HCT116 (cell line): ENCODE measurements at regions not wholly inside any gene's neighbourhood (a gene's known extent, or its start where the extent isn't known, plus 50 kb on each side); places are given as distances from the start of the nearest gene placed in this dataset.

Experiments used
- ATAC-seq: fragments of 200-7000 bp; cut with Tn5 transposase; 2 replicates; pipeline ENCODE4 v1.9.1; 2020; ENCODE audit warnings: mild to moderate bottlenecking, moderate library complexity
- BruUV-seq: library from RNA; stranded (reverse); fragments of 400-500 nt; replicated peaks from 2 replicates; lab custom pipeline; 2021; lab: Mats Ljungman, UMichigan
- CTCF ChIA-PET: fragments of 300-600 bp; sonication (Branson Sonifier 250); formaldehyde crosslinking; loops from one replicate; lab custom pipeline; 2021; ENCODE audit warnings: antibody characterized with exemption; lab: Charles Lee
- POLR2A ChIA-PET: fragments of 300-600, 350-600 bp; sonication (Branson Sonifier 250); formaldehyde crosslinking; loops from one replicate; lab custom pipeline; 2021; ENCODE audit warnings: antibody characterized with exemption; lab: Charles Lee
- RAD21 ChIA-PET, 2 experiments: fragments of 300-600 bp; sonication (Branson Sonifier 250); formaldehyde crosslinking; loops; one replicate each; lab custom pipeline; 2023; ENCODE audit warnings: low total read pairs in 2 of 2; ENCODE audit not compliant: uncharacterized antibody in 2 of 2, unreplicated experiment in 2 of 2, low non-redundant PET in 1 of 2; lab: Charles Lee
- DNase-seq: peaks from one replicate; pipeline ENCODE4 v3.0.0-alpha.2; 2010; ENCODE audit warnings: low read depth, low spot score
- H2AFZ ChIP-seq: fragments of 200-600 bp; shearing (Covaris generic), sonication (generic); 2 replicates; pipeline ENCODE4 v1.6.1; 2017; ENCODE audit warnings: low read depth, mixed run types, mixed read lengths, antibody characterized with exemption, low read length; ENCODE audit not compliant: poor library complexity, severe bottlenecking
- H3K27ac ChIP-seq: 2 replicates; pipeline ENCODE4 v1.5.1; 2012; ENCODE audit warnings: low read depth, low read length
- H3K27me3 ChIP-seq: fragments of 200-600 bp; sonication (generic); 2 replicates; pipeline ENCODE4 v1.6.1; 2016; ENCODE audit warnings: mixed run types, low read length, mixed read lengths; ENCODE audit not compliant: insufficient read depth
- H3K36me3 ChIP-seq, 2 experiments: fragments of 200-500 bp in 1 of 2; fragments of 200-600 bp in 1 of 2; sonication (Bioruptor generic) in 1 of 2; sonication (generic) in 1 of 2; 2 replicates each; pipeline versions ENCODE4 v1.5.1 to v1.6.1; 2014 to 2016; ENCODE audit warnings: low read length in 2 of 2, inconsistent platforms in 1 of 2, mixed read lengths in 1 of 2, mixed run types in 1 of 2; ENCODE audit not compliant: insufficient read depth in 2 of 2, control insufficient read depth in 1 of 2
- H3K4me1 ChIP-seq, 2 experiments: fragments of 200-600 bp in 1 of 2; sonication (generic) in 1 of 2; 2 replicates each; pipeline versions ENCODE4 v1.5.1 to v1.6.1; 2012 to 2017; ENCODE audit warnings: low read length in 2 of 2, inconsistent platforms in 1 of 2, mild to moderate bottlenecking in 1 of 2, mixed read lengths in 1 of 2, mixed run types in 1 of 2, moderate library complexity in 1 of 2; ENCODE audit not compliant: insufficient read depth in 2 of 2, control insufficient read depth in 1 of 2
- H3K4me2 ChIP-seq: fragments of 200-600 bp; sonication (generic); 2 replicates; pipeline ENCODE4 v1.6.1; 2017; ENCODE audit warnings: mixed run types, low read length, mixed read lengths
- H3K4me3 ChIP-seq, 2 experiments: fragments of 200-600 bp in 1 of 2; sonication (generic) in 1 of 2; replicated peaks in 1 of 2; 2 replicates each; pipeline ENCODE4 v1.5.1; 2011 to 2016; ENCODE audit warnings: low read length in 2 of 2, control low read depth in 1 of 2, low read depth in 1 of 2, mild to moderate bottlenecking in 1 of 2, mixed read lengths in 1 of 2, mixed run types in 1 of 2
- H3K79me2 ChIP-seq: fragments of 200-600 bp; sonication (generic); 2 replicates; pipeline ENCODE4 v1.6.1; 2017; ENCODE audit warnings: mild to moderate bottlenecking, mixed run types, low read length, moderate library complexity, mixed read lengths; ENCODE audit not compliant: insufficient read depth
- H3K9ac ChIP-seq: fragments of 200-600 bp; sonication (generic); 2 replicates; pipeline ENCODE4 v1.6.1; 2016; ENCODE audit warnings: low read length, mixed read lengths
- H3K9me2 ChIP-seq: fragments of 200-600 bp; sonication (generic), shearing (Covaris generic); 2 replicates; pipeline ENCODE4 v1.6.1; 2017; ENCODE audit warnings: mixed run types, mild to moderate bottlenecking, moderate library complexity; ENCODE audit not compliant: insufficient read depth
- H3K9me3 ChIP-seq, 2 experiments: fragments of 200-500 bp in 1 of 2; fragments of 200-600 bp in 1 of 2; sonication (Bioruptor generic) in 1 of 2; sonication (generic) in 1 of 2; 2 replicates each; pipeline ENCODE4 v1.6.1; 2014 to 2017; ENCODE audit warnings: low read length in 2 of 2, mixed read lengths in 2 of 2, inconsistent platforms in 1 of 2, low read depth in 1 of 2, mild to moderate bottlenecking in 1 of 2, mixed run types in 1 of 2, moderate library complexity in 1 of 2; ENCODE audit not compliant: control insufficient read depth in 1 of 2, insufficient read depth in 1 of 2
- H4K20me1 ChIP-seq: fragments of 200-600 bp; sonication (generic), shearing (Covaris generic); 2 replicates; pipeline ENCODE4 v1.6.1; 2017; ENCODE audit warnings: mixed run types, mild to moderate bottlenecking, moderate library complexity; ENCODE audit not compliant: insufficient read depth
- ELF1 ChIP-seq: IDR thresholded peaks from 2 replicates; pipeline ENCODE4 v1.6.1; 2012; ENCODE audit warnings: low read depth, borderline replicate concordance
- EZH2 ChIP-seq: fragments of 200-600 bp; sonication (generic); IDR thresholded peaks from 2 replicates; pipeline ENCODE4 v1.6.1; 2017; ENCODE audit warnings: antibody characterized with exemption, mixed run types
- JUND ChIP-seq: IDR thresholded peaks from 2 replicates; pipeline ENCODE4 v1.6.1; 2012
- intact Hi-C: fragments of 100-400 bp; cut with micrococcal nuclease; formaldehyde crosslinking; loops from 2 replicates; pipeline ENCODE4 v1.10.0; 2022
- TF ChIP-seq, protein P1 (sequence below): IDR thresholded peaks from 2 replicates; pipeline ENCODE4 v1.6.1; 2012
- TF ChIP-seq, protein P2 (sequence below), 3 experiments: fragments of 200-600 bp in 1 of 3; sonication (generic) in 1 of 3; IDR thresholded peaks in 2 of 3; conservative IDR thresholded peaks in 1 of 3; 2 replicates each; pipeline ENCODE4 v1.5.1; 2012 to 2017; ENCODE audit warnings: low read depth in 2 of 3, low read length in 2 of 3, antibody characterized with exemption in 1 of 3, borderline replicate concordance in 1 of 3, control low read depth in 1 of 3, mild to moderate bottlenecking in 1 of 3, mixed read lengths in 1 of 3, mixed run types in 1 of 3, moderate library complexity in 1 of 3; ENCODE audit not compliant: insufficient read depth in 1 of 3
- TF ChIP-seq, protein P3 (sequence below): IDR thresholded peaks from 2 replicates; pipeline ENCODE4 v1.6.1; 2011; ENCODE audit warnings: mild to moderate bottlenecking, low read length, moderate library complexity; ENCODE audit not compliant: insufficient replicate concordance; ENCODE audit errors: extremely low read depth

DNA sequence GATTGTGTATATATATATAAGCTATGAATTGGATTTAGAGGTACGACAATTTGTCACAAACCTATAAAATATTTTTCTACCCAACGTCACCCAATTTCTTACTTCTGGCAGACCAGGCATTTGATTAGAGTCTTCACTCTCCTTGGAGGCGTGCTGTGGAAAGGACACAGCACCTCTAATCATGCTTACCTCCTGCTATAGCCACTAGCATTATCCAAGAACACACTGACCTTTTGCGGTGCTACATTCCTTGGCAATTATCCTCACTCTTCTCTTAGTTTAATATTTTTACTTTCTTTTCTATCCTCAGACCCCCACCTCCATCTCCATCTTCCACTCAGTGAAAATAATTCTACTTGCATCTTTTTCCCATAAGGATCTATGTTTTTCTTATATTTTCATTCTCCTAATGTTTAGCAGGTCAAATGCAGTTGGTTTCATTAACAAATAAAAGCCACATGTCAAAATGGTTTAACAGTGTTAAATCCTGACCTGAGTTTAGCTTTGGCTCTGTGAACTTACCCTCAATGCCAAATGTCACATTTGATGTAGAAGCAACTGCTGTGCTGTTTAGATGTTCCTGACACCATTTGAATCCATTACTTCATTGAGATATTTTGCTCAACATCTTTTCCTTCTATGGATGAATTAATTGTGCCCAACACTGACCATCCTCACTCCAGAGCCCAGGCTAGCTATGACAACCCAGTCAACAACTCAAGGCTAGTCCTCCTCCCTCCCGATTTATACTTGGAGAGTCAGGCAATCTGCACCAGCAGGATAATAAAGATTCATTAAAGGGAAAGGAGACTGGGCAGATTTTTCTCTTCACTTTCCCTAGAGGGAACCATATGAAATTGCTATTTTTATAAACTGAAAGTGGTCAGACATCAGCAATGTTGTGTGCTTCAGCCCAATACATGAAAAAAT is 240.5 kb downstream of the MREG start:
- intact Hi-C loops: no loop called here
- Histone ChIP-seq H3K4me3 (no peak overlapping the region), H3K27ac (no peak overlapping the region), H3K27me3 (no peaks in the 10 kb centered on the region), H3K36me3 (no peaks in the 10 kb centered on the region), H3K9me2 (no peaks in the 10 kb centered on the region), H4K20me1 (no peaks in the 10 kb centered on the region; the same call in 1 of the 2 replicates), H2AFZ (no peak overlapping the region), H3K4me1 (no peaks in the 10 kb centered on the region), H3K9me3 (no peaks in the 10 kb centered on the region), H3K9ac (no peak overlapping the region), H3K79me2 (no peaks in the 10 kb centered on the region), H3K4me2 (no peak overlapping the region)
- ATAC-seq (no peak), DNase-seq (no peak)
- ChIA-PET CTCF (no interaction called here), POLR2A (no interaction called here), RAD21 (no interaction called here)
- TF ChIP-seq, protein P1, sequence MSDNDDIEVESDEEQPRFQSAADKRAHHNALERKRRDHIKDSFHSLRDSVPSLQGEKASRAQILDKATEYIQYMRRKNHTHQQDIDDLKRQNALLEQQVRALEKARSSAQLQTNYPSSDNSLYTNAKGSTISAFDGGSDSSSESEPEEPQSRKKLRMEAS: no peak
- TF ChIP-seq ELF1: no peak
- TF ChIP-seq, protein P2, sequence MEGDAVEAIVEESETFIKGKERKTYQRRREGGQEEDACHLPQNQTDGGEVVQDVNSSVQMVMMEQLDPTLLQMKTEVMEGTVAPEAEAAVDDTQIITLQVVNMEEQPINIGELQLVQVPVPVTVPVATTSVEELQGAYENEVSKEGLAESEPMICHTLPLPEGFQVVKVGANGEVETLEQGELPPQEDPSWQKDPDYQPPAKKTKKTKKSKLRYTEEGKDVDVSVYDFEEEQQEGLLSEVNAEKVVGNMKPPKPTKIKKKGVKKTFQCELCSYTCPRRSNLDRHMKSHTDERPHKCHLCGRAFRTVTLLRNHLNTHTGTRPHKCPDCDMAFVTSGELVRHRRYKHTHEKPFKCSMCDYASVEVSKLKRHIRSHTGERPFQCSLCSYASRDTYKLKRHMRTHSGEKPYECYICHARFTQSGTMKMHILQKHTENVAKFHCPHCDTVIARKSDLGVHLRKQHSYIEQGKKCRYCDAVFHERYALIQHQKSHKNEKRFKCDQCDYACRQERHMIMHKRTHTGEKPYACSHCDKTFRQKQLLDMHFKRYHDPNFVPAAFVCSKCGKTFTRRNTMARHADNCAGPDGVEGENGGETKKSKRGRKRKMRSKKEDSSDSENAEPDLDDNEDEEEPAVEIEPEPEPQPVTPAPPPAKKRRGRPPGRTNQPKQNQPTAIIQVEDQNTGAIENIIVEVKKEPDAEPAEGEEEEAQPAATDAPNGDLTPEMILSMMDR (IDR thresholded peaks at IDR 0.05 in 2 of 3, conservative IDR thresholded peaks at IDR 0.05 in 1 of 3; ENCODE audit: borderline replicate concordance in 1 of 3, insufficient read depth in 1 of 3, low read depth in 2 of 3, low read length in 2 of 3): no peak
- no TSS peak for BruUV-seq

DNA sequence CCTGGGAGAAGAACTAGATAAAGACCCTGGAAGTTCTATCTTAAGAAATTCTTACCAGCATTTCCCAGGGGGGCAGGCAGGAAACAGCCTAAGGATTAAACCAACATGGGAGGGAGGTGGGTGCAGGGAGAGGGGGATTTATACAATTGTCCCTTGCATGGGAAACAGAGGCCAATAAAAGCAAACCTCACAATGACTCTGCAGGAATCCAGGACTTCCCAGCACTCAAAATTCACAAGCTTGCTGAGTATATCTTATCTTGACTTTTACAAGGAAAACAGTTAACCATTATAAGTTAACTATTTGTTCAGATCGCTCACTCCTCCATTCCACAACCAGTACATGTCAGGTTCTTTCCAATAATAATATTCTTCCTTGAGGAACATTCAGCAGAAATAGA is 241.3 kb downstream of the MREG start:
- H3K27ac ChIP-seq: no peak overlapping the region
- BruUV-seq: no TSS peak
- H3K4me2 ChIP-seq: no peak overlapping the region
- RAD21 ChIA-PET: no interaction called here
- no peaks in the 10 kb centered on the region; the same call in 1 of the 2 replicates for H4K20me1 ChIP-seq
- intact Hi-C loops: no loop called here
- TF ChIP-seq JUND: no peak
- no peak for TF ChIP-seq EZH2
- TF ChIP-seq, protein P3, sequence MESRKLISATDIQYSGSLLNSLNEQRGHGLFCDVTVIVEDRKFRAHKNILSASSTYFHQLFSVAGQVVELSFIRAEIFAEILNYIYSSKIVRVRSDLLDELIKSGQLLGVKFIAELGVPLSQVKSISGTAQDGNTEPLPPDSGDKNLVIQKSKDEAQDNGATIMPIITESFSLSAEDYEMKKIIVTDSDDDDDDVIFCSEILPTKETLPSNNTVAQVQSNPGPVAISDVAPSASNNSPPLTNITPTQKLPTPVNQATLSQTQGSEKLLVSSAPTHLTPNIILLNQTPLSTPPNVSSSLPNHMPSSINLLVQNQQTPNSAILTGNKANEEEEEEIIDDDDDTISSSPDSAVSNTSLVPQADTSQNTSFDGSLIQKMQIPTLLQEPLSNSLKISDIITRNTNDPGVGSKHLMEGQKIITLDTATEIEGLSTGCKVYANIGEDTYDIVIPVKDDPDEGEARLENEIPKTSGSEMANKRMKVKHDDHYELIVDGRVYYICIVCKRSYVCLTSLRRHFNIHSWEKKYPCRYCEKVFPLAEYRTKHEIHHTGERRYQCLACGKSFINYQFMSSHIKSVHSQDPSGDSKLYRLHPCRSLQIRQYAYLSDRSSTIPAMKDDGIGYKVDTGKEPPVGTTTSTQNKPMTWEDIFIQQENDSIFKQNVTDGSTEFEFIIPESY: no peak
- H3K9ac ChIP-seq: no peak overlapping the region
- H2AFZ ChIP-seq: no peak overlapping the region
- H3K36me3 ChIP-seq: no peaks in the 10 kb centered on the region
- no peaks in the 10 kb centered on the region for H3K4me1 ChIP-seq
- CTCF ChIA-PET: no interaction called here
- H3K9me3 ChIP-seq: no peaks in the 10 kb centered on the region
- POLR2A ChIA-PET: no interaction called here
- H3K9me2 ChIP-seq: no peaks in the 10 kb centered on the region
- DNase-seq (no peak), ATAC-seq (no peak)
- no peak overlapping the region for H3K4me3 ChIP-seq
- H3K27me3 ChIP-seq: no peaks in the 10 kb centered on the region
- H3K79me2 ChIP-seq: no peaks in the 10 kb centered on the region
